HEK293 (cell line): ENCODE measurements at regions not wholly inside any gene's neighbourhood (a gene's known extent, or its start where the extent isn't known, plus 50 kb on each side); places are given as distances from the start of the nearest gene placed in this dataset.

Experiments used
- CTCF ChIA-PET: fragments of 350-600 bp; formaldehyde crosslinking; extraction: SDS; loops from one replicate; lab custom pipeline; 2021; ENCODE audit warnings: antibody characterized with exemption; lab: Yijun Ruan, JAX
- POLR2A ChIA-PET: fragments of 300-600 bp; formaldehyde crosslinking; extraction: SDS; loops from one replicate; lab custom pipeline; 2020; ENCODE audit warnings: antibody characterized with exemption, inconsistent platforms; lab: Yijun Ruan, JAX
- H3K27ac ChIP-seq: fragments of 200-500 bp; sonication (Bioruptor generic); 2 replicates; pipeline ENCODE4 v1.5.1; 2014; ENCODE audit warnings: low read depth, low read length, control low read depth, inconsistent platforms; ENCODE audit errors: extremely low read depth
- H3K36me3 ChIP-seq, 2 experiments: fragments of 200-500 bp in 1 of 2; sonication (Bioruptor generic) in 1 of 2; 1 replicate in 1 of 2; 2 replicates in 1 of 2; pipeline ENCODE4 v1.5.1; 2014 to 2017; ENCODE audit warnings: inconsistent platforms in 2 of 2, low read length in 2 of 2; ENCODE audit not compliant: control insufficient read depth in 2 of 2, insufficient read depth in 1 of 2
- H3K4me1 ChIP-seq: fragments of 200-500 bp; sonication (Bioruptor generic); 2 replicates; pipeline ENCODE4 v1.5.1; 2014; ENCODE audit warnings: mild to moderate bottlenecking, low read length, inconsistent platforms; ENCODE audit not compliant: control insufficient read depth, insufficient read depth
- H3K4me3 ChIP-seq: 2 replicates; pipeline ENCODE4 v1.5.1; 2011; ENCODE audit warnings: low read depth, mild to moderate bottlenecking, control low read depth, low read length, moderate library complexity
- H3K9me3 ChIP-seq: fragments of 200-500 bp; sonication (Bioruptor generic); 2 replicates; pipeline ENCODE4 v1.5.1; 2014; ENCODE audit warnings: low read depth, low read length, inconsistent platforms; ENCODE audit not compliant: control insufficient read depth, insufficient read depth
- GLIS2 ChIP-seq: fragments of 450-650 bp; formaldehyde crosslinking; IDR thresholded peaks from 2 replicates; pipeline ENCODE4 v1.5.1; 2016; ENCODE audit warnings: missing biosample characterization, missing genetic modification characterization
- HOXA7 ChIP-seq: sonication (generic); formaldehyde crosslinking; IDR thresholded peaks from 2 replicates; pipeline ENCODE4 v1.8.1; 2022; ENCODE audit warnings: missing genetic modification reagents, borderline replicate concordance
- IKZF3 ChIP-seq: fragments of 450-650 bp; IDR thresholded peaks from 2 replicates; pipeline ENCODE4 v1.5.0; 2018; ENCODE audit warnings: missing biosample characterization, mild to moderate bottlenecking, missing genetic modification characterization, moderate library complexity
- SALL2 ChIP-seq: fragments of 450-650 bp; formaldehyde crosslinking; IDR thresholded peaks from 2 replicates; pipeline ENCODE4 v1.5.0; 2017; ENCODE audit warnings: missing biosample characterization, mild to moderate bottlenecking, missing genetic modification characterization, borderline replicate concordance
- TCF7L2 ChIP-seq: IDR thresholded peaks from 2 replicates; pipeline ENCODE4 v1.6.1; 2011; ENCODE audit warnings: low read depth, mild to moderate bottlenecking, inconsistent platforms, low read length, moderate library complexity, borderline replicate concordance
- ZBTB8A ChIP-seq: fragments of 450-650 bp; formaldehyde crosslinking; IDR thresholded peaks from 2 replicates; pipeline ENCODE4 v1.5.1; 2016; ENCODE audit warnings: missing biosample characterization, missing genetic modification characterization
- ZNF138 ChIP-seq: fragments of 450-650 bp; formaldehyde crosslinking; IDR thresholded peaks from 2 replicates; pipeline ENCODE4 v1.5.1; 2016; ENCODE audit warnings: missing biosample characterization, missing genetic modification characterization, borderline replicate concordance
- ZNF18 ChIP-seq: fragments of 450-650 bp; formaldehyde crosslinking; IDR thresholded peaks from 2 replicates; pipeline ENCODE4 v1.5.1; 2016; ENCODE audit warnings: missing biosample characterization, missing genetic modification characterization
- ZNF184 ChIP-seq: fragments of 450-650 bp; IDR thresholded peaks from 2 replicates; pipeline ENCODE4 v1.5.1; 2018; ENCODE audit warnings: missing biosample characterization, mild to moderate bottlenecking, missing genetic modification characterization
- ZNF341 ChIP-seq: fragments of 450-650 bp; formaldehyde crosslinking; IDR thresholded peaks from 2 replicates; pipeline ENCODE4; 2016; ENCODE audit warnings: low read depth, missing biosample characterization, missing genetic modification characterization
- ZNF521 ChIP-seq: fragments of 450-650 bp; formaldehyde crosslinking; IDR thresholded peaks from 2 replicates; pipeline ENCODE4 v1.5.1; 2017; ENCODE audit warnings: missing biosample characterization, mild to moderate bottlenecking, missing genetic modification characterization
- ZNF548 ChIP-seq: fragments of 450-650 bp; formaldehyde crosslinking; IDR thresholded peaks from 2 replicates; pipeline ENCODE4 v1.5.1; 2016; ENCODE audit warnings: missing biosample characterization, missing genetic modification characterization
- ZNF558 ChIP-seq: fragments of 450-650 bp; formaldehyde crosslinking; IDR thresholded peaks from 2 replicates; pipeline ENCODE4 v1.5.1; 2016; ENCODE audit warnings: missing biosample characterization, missing genetic modification characterization
- ZNF692 ChIP-seq: fragments of 450-650 bp; formaldehyde crosslinking; IDR thresholded peaks from 2 replicates; pipeline ENCODE4 v1.5.1; 2016; ENCODE audit warnings: missing biosample characterization, missing genetic modification characterization
- ZNF776 ChIP-seq: fragments of 450-650 bp; formaldehyde crosslinking; IDR thresholded peaks from 2 replicates; pipeline ENCODE4 v1.5.0; 2017; ENCODE audit warnings: missing biosample characterization, missing genetic modification characterization, borderline replicate concordance
- ZNF791 ChIP-seq: fragments of 450-650 bp; formaldehyde crosslinking; IDR thresholded peaks from 2 replicates; pipeline ENCODE4 v1.5.1; 2016; ENCODE audit warnings: missing biosample characterization, missing genetic modification characterization

GRCh38 chr16:55263271-55264250 is 60.4 kb upstream of the IRX6 start:
- no peaks in the 10 kb centered on the region for H3K9me3 ChIP-seq
- ChIA-PET CTCF (interaction anchor here (0.7 to 1.3 kb wide), 2 partner anchors 53 to 60 kb away, joined by 5 read pairs; partner anchors contain the start of gene IRX6), POLR2A (interaction anchor here (1.0 kb wide), 1 partner anchor 33 kb away, joined by 3 read pairs; no protein-coding TSS in a partner anchor)

GRCh38 chr16:55264949-55265348 is 59.1 kb upstream of the IRX6 start:
- no peak for TF ChIP-seq ZBTB8A (tag by site-specific recombination)
- no peak for TF ChIP-seq ZNF791
- TF ChIP-seq ZNF548 (tag by site-specific recombination), result no peak
- TF ChIP-seq IKZF3, result no peak
- TF ChIP-seq HOXA7 (CRISPR knock-in tag), result no peak
- no peak for TF ChIP-seq TCF7L2
- H3K4me3 ChIP-seq, result no peak overlapping the region
- H3K27ac ChIP-seq, result no peak overlapping the region
- ChIA-PET CTCF (interaction anchor here (1.4 kb wide), 1 partner anchor 59 kb away, joined by 4 read pairs; the partner anchor contains the start of gene IRX6), POLR2A (no interaction called here)
- H3K36me3 ChIP-seq, result no peaks in the 10 kb centered on the region
- H3K4me1 ChIP-seq, result no peaks in the 10 kb centered on the region
- no peaks in the 10 kb centered on the region for H3K9me3 ChIP-seq

More at GRCh38 chr16:55263271-55264250, 60.4 kb upstream of the IRX6 start:
- no peaks in the 10 kb centered on the region for H3K4me1 ChIP-seq
- H3K27ac ChIP-seq, result no peak overlapping the region
- TF ChIP-seq ZNF558, result no peak
- TF ChIP-seq SALL2 (tag by site-specific recombination), result no peak
- TF ChIP-seq ZNF692 (tag by site-specific recombination), result no peak
- no peak for TF ChIP-seq GLIS2 (tag by site-specific recombination)
- TF ChIP-seq, all 188 proteins: peak for 0
- Histone ChIP-seq H3K36me3 (no peaks in the 10 kb centered on the region), H3K4me3 (no peak overlapping the region)

- ChIA-PET POLR2A (no interaction called here), CTCF (interaction anchor here (0.6 to 1.4 kb wide), 2 partner anchors 58 kb away, joined by 3 to 4 read pairs; partner anchors contain the start of gene IRX6)
- no peak overlapping the region for H3K4me3 ChIP-seq
- H3K36me3 ChIP-seq, result no peaks in the 10 kb centered on the region
- H3K4me1 ChIP-seq, result no peaks in the 10 kb centered on the region
- H3K27ac ChIP-seq, result no peak overlapping the region
- no peak for TF ChIP-seq ZNF341
- no peak for TF ChIP-seq ZNF184 (tag by site-specific recombination)
- TF ChIP-seq GLIS2 (tag by site-specific recombination), result no peak
- no peak for TF ChIP-seq ZNF521 (tag by site-specific recombination)
- TF ChIP-seq ZNF138 (tag by site-specific recombination), result no peak
- TF ChIP-seq ZNF18 (tag by site-specific recombination), result no peak
- no peak for TF ChIP-seq ZNF776 (tag by site-specific recombination)
- no peaks in the 10 kb centered on the region for H3K9me3 ChIP-seq
Observed at GRCh38 chr16:55265926-55266325, 58.1 kb upstream of the IRX6 start.
